ENCODE measurements at regions not wholly inside any gene's neighbourhood (a gene's known extent, or its start where the extent isn't known, plus 50 kb on each side); places are given as distances from the start of the nearest gene placed in this dataset.
"Not testable (repeated sequence)": the region's sequence is repeated elsewhere in the genome, so short reads cannot be mapped to it uniquely, and the experiment has no call there.

DNA sequence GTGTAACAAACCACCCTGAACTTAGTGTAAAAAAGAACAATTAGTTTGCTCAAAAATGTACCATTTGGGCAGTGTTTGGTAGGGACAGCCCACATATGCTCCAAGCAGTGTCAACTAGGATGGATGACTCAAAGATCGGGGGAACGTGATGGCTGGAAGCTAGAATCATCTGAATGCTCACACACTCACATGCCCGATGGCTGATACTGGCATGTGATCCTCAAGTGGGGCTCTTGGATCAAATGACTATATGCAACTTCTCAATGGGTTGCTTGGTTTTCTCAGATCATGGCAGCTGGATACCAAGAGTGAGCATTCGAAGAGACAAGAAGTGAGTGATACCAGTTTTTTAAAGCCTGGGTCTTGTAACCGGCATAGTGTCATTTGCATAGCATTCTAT, 335.9 kb upstream of the KCNMB2 start:
- DNase-seq (ENCODE audit: low read depth): no peak
- TF ChIP-seq, protein P1, sequence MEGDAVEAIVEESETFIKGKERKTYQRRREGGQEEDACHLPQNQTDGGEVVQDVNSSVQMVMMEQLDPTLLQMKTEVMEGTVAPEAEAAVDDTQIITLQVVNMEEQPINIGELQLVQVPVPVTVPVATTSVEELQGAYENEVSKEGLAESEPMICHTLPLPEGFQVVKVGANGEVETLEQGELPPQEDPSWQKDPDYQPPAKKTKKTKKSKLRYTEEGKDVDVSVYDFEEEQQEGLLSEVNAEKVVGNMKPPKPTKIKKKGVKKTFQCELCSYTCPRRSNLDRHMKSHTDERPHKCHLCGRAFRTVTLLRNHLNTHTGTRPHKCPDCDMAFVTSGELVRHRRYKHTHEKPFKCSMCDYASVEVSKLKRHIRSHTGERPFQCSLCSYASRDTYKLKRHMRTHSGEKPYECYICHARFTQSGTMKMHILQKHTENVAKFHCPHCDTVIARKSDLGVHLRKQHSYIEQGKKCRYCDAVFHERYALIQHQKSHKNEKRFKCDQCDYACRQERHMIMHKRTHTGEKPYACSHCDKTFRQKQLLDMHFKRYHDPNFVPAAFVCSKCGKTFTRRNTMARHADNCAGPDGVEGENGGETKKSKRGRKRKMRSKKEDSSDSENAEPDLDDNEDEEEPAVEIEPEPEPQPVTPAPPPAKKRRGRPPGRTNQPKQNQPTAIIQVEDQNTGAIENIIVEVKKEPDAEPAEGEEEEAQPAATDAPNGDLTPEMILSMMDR (IDR thresholded peaks at IDR 0.05; ENCODE audit: low read depth, low read length, missing control alignments): no peak
- no peak overlapping the region for H3K4me3 ChIP-seq (ENCODE audit: low read depth, low read length)

DNA sequence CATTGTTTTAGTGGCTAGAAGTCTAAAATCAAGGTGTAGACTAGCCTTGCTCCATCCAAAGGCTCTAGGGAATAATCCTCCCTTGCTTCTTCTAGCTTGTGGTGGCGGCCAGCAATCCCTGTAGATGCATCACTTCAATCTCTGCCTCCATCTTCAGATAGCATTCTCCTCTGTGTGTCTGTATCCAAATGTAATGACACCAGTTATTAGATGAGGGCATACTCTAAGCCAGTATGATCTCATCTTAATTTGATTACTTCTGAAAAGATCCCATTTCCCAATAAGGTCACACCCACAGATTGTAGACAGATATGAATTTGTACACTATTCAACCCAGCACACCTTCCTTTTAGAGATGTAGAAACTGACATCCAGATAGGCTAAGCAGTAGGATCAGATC, 334.5 kb upstream of the KCNMB2 start:
- H3K4me3 ChIP-seq (ENCODE audit: low read depth, low read length): no peak overlapping the region
- DNase-seq (ENCODE audit: low read depth): no peak

DNA sequence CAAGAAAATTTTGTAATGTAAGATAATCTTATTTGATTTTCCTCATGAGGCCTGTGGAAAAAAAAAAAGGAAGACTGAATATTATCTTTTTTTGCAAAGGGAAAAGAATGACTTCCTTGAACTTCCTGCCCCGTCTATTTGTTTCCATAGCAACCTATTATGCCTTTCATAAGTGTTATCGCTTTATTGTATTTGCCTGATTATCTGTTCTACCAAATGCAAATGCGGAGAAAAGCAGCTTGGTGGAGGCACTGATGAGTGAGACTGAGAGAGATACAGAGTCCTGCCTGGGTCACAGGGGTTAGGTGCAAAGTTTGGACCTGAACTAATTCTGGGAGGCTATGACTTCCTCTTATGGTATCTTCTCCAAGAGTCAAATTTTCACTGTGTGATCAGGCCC, 334.0 kb upstream of the KCNMB2 start:
- no peak overlapping the region for H3K4me3 ChIP-seq (ENCODE audit: low read depth, low read length)
- no peak for DNase-seq (ENCODE audit: low read depth)
- TF ChIP-seq, protein P1 (IDR thresholded peaks at IDR 0.05; ENCODE audit: low read depth, low read length, missing control alignments): no peak

More for the DNA sequence above, 334.5 kb upstream of the KCNMB2 start:
- TF ChIP-seq, protein P1 (IDR thresholded peaks at IDR 0.05; ENCODE audit: low read depth, low read length, missing control alignments): no peak

DNA sequence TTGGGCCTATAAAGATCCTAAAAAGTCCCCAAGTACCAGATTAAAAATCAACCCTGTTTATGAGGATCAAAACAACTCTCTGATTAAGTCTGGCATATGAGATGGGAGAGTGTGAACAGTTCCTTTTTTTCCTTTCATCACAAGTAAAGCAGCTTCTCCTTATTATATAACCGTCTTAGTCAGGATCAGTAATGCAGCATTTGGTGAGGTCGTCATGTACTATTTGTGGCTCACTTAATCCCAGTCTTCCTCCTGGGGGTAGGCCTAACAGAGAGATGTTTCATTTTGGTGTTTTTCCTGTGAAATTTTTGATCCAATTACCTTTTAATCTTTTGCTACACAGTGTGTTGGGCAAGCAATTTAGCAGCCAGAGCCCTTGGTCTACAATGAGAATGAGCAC, 333.1 kb upstream of the KCNMB2 start:
- TF ChIP-seq, protein P1 (IDR thresholded peaks at IDR 0.05; ENCODE audit: low read depth, low read length, missing control alignments): no peak
- no peak for DNase-seq (ENCODE audit: low read depth)
- H3K4me3 ChIP-seq (ENCODE audit: low read depth, low read length): no peak overlapping the region

DNA sequence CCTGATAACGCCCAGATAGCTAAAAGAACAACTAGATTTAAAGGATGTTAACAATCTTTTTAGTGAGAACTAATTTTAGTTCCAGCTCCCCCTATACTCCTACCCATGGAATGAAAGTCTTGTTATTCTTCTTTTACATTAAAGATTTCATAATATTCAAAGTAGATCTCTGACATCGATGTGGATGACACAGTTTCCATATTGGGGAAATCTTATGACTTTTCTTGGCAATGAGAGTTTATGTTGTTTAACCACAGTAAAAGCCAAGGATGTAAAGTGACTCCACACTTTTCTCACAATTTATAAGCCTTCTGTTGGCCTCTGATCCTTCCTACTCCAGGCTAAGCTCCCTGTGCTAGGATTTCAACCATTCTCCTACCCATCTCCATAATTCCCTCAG, 332.6 kb upstream of the KCNMB2 start:
- no peak for DNase-seq (ENCODE audit: low read depth)
- TF ChIP-seq, protein P1 (IDR thresholded peaks at IDR 0.05; ENCODE audit: low read depth, low read length, missing control alignments): no peak
- no peak overlapping the region for H3K4me3 ChIP-seq (ENCODE audit: low read depth, low read length)

DNA sequence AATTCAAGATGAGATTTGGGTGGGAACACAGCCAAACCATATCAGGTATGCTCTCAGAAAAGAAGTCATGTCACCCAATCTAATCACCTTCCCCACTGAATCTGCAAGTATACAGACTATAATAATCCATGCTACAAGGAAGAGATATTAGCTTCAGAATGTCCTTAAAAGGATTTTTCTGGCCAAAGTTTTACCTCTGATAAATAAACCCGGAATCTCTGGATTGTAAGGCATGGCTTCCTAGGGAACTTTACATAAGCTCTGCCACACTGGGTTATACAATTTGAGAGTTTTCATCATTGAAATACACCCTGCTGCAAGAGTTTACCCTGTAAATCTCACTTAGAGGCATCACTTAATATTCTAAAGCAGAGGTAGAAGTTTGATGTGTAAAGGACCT, 330.5 kb upstream of the KCNMB2 start:
- no peak for DNase-seq (ENCODE audit: low read depth)
- TF ChIP-seq, protein P1 (IDR thresholded peaks at IDR 0.05; ENCODE audit: low read depth, low read length, missing control alignments): no peak
- no peak overlapping the region for H3K4me3 ChIP-seq (ENCODE audit: low read depth, low read length)

DNA sequence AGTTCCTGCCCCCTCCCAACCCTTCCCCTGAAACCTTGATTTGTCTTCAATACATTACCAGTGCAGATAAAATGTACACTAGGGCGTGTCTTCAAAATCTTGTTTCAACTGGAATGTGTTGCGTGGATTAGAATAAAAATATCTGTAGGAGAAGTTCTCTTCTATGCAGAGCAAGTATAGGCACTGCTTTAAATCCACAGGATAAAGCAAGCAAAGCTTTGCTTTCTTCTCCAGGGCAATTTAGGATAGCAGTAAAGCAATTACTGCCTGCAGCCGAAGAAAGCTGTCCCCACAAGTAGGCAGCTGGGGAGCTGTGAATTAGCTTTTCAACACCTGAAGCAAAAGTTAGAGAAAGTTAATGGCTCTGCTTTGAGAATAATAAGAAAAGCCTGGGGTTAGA, 329.7 kb upstream of the KCNMB2 start:
- H3K4me3 ChIP-seq (ENCODE audit: low read depth, low read length): no peak overlapping the region
- DNase-seq (ENCODE audit: low read depth): no peak
- TF ChIP-seq, protein P1 (IDR thresholded peaks at IDR 0.05; ENCODE audit: low read depth, low read length, missing control alignments): no peak

DNA sequence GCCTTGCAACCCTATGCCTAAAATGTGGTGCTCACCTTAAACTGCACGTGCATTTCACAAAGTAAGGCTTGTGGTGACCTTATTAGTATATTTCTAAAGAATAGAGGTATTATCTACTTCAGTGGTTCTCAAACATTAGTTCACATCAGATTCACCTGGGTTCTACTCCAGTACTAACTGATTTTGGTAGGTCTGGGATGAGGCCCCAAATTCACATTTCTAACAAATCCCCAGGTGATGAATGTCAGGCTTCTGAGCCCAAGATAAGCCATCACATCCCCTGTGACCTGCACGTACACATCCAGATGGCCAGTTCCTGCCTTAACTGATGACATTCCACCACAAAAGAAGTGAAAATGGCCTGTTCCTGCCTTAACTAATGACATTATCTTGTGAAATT, 329.1 kb upstream of the KCNMB2 start:
- DNase-seq (ENCODE audit: low read depth): not testable (repeated sequence)

DNA sequence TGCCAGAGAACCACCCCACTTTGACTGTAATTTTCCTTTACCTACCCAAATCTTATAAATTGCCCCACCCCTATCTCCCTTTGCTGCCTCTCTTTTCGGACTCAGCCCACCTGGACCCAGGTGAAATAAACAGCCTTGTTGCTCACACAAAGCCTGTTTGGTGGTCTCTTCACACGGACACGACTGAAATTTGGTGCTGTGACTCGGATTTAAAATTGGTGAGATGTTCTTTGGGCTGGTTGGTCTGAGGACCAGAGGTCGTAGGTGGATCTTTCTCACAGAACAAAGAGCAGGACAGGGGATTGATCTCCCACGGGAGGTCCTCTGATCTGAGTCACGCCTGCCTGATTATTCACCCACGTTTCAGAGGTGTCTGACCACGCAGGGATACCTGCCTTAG, 328.6 kb upstream of the KCNMB2 start:
- not testable (repeated sequence) for H3K4me3 ChIP-seq (ENCODE audit: low read depth, low read length); DNase-seq (ENCODE audit: low read depth)

More for the DNA sequence above, 329.1 kb upstream of the KCNMB2 start:
- H3K4me3 ChIP-seq (ENCODE audit: low read depth, low read length): not testable (repeated sequence)

DNA sequence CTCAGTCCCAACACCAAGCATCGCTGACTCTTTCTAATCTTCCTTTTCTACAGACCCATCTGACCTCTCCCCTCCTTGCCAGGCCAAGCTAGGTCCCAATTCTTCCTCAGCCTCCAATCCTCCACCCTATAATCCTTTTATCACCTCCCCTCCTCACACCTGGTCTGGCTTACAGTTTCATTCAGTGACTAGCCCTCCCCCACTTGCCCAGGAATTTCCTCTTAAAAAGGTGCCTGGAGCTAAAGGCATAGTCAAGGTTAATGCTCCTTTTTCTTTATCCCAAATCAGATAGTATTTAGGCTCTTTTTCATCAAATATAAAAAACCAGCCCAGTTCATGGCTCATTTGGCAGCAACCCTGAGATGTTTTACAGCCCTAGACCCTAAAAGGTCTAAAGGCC, 327.1 kb upstream of the KCNMB2 start:
- DNase-seq (ENCODE audit: low read depth); H3K4me3 ChIP-seq (ENCODE audit: low read depth, low read length): not testable (repeated sequence)

DNA sequence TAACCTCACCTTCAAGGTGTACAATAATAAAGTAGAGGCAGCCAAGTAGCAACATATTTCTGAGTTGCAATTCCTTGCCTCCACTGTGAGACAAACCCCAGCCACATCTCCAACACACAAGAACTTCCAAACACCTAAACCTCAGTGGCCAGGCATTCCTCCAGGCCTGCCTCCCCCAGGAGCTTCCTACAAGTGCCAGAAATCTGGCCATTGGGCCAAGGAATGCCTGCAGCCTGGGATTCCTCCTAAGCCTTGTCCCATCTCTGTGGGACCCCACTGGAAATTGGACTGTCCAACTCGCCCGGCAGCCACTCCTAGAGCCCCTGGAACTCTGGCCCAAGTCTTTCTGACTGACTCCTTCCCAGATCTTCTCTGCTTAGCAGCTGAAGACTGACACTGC, 326.6 kb upstream of the KCNMB2 start:
- DNase-seq (ENCODE audit: low read depth); H3K4me3 ChIP-seq (ENCODE audit: low read depth, low read length): not testable (repeated sequence)

Measured in GM12864 (cell line).